HG03342 (cell line): ENCODE measurements at regions not wholly inside any gene's neighbourhood (a gene's known extent, or its start where the extent isn't known, plus 50 kb on each side); places are given as distances from the start of the nearest gene placed in this dataset.
"Not testable (repeated sequence)": the region's sequence is repeated elsewhere in the genome, so short reads cannot be mapped to it uniquely, and the experiment has no call there.

Experiments
- ATAC-seq: cut with Tn5 transposase; IDR thresholded peaks from one replicate; pipeline ENCODE4 v1.9.1; 2021; ENCODE audit warnings: mild to moderate bottlenecking, moderate library complexity; ENCODE audit not compliant: unreplicated experiment

DNA sequence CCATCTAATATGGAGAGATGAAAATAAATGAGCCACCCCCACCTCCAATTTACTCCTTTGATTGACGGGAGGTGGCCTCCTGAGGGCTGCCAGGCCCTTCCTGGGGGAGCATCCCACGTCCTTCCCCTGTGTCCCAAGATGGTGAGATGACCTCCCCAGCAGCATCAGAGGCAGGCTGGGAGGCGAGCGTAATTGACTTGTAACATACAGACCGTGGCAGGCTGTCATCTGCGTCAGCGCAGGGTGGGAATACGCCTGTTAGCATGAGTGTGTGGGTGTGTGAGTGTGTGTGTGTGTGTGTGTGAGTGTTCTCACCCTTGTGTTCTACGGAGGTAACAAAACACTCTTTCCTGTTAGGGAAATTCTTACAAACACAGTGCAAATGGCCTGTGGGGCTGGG, 156.9 kb upstream of the CIBAR2 start:
- no peak for ATAC-seq

DNA sequence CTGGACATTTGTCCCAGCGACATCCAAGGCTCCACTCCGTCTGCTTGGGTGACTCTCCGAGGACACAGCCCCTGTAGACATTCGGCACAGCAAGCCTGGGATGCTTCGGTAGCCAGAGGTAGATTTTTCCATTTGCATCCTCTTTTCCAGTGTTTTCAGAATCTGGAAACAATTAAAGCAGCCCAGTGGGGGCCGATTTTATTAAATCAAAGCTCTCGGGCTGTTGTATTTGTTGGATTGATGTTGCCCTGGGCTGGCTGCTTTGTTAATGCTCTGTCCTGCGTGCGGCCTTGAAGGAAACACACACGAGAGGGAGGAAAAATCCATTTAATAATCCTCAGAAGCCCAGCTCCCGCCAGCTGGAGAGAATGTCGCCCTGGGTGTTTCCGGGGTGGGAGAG, 158.1 kb upstream of the CIBAR2 start:
- ATAC-seq, result no peak

DNA sequence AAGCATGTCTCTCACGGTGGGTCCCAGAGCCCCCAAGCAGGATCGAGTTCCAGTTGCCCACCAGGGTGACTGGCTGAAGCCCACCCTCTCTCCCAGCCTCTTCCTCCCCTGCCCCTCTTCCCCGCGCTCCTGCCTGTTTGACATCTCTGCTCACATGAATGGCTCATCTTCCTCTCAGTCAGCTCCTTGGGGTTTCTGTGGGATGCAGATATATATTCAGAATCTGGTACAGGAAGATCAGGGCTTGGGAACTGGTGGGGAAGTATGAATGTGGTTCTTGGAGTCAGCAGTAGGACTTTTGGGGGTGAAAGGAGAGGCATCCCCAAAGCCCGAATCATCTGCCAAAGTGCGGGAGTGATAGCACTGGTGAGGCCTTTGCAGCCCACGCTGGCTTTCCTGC, 158.9 kb upstream of the CIBAR2 start:
- no peak for ATAC-seq

DNA sequence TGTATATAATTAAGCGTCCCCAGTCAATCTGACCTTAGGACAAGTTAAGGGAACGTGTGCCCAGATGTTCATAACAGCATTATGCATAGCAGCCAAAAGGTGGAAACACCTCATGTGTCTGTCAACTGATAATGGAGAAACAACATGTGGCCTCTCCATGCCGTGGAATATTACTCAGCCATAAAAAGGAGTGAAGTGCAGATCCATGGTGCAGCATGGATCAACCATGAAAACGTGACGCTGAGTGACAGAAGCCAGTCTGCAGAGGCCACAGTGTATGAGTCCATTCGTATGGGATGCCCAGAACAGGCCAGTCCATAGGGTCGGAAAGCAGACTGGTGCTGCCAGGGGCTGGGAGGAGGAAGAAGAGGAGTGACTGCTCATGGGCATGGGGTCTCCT, 161.0 kb upstream of the CIBAR2 start:
- no peak for ATAC-seq

GRCh38 chr16:85274501-85274900, 162.2 kb upstream of the CIBAR2 start:
- no peak for ATAC-seq

- no peak for ATAC-seq
Measured at GRCh38 chr16:85274924-85275323, 162.7 kb upstream of the CIBAR2 start.

DNA sequence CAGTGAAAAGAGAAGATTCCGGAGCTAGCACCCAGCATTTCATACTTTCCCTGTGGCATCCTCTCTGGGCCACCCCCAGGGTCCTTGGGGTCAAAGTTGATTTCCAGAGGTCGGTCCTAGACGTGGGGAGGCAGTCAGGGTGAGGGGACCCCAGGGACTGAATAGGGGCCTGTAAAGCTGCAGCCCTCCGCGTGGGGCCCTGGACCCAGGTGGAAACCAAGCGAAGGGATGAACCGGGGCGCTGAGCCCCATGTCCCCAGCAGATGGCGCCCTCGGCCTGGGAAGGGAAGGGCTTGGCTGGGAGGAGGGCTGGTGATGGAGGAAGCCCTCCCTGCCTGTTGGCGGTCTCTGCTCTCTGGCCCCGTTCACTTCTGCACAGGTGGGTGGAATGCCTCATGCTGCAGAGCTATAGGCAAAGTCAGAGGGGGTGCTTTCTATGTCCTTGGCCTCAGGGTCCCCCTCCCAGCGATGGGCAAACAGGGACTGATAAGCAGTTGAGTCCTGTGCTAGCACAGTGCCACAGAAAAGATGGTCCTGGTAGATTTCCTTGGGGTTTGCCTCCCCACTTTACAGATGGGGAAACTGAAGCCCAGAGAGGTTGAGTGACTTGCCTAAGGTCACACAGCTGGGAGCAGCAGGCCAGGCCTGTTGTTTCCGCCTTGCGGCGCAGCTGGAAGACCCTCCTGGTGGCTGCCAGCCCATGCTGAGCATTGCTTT, 163.4 kb upstream of the CIBAR2 start:
- no peak for ATAC-seq

GRCh38 chr16:85276258-85276657, 164.0 kb upstream of the CIBAR2 start:
- ATAC-seq, result no peak

- ATAC-seq, result no peak
Measured at GRCh38 chr16:85276721-85277120, 164.4 kb upstream of the CIBAR2 start.

DNA sequence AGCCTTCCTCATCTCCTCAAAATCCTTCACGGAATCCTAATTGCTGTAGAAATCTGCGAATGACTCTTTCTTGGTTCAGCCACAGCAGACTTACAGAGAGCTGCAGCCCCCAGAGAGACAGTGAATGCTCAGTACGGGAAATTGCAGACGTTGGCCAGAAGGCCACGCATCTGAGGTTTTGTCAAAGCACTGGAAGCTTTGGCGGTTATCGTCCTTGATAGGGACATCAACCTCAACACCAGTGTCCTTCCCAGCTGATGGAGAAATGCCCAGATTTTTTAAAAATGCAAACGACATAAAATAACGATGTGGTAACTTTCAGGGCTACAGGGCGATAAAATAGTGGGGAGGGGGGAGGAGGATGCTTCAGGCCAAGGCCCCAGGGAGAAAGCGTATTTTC, 166.6 kb upstream of the CIBAR2 start:
- ATAC-seq, result no peak

- ATAC-seq, result no peak
Measured at GRCh38 chr16:85279402-85279801, 167.1 kb upstream of the CIBAR2 start.

DNA sequence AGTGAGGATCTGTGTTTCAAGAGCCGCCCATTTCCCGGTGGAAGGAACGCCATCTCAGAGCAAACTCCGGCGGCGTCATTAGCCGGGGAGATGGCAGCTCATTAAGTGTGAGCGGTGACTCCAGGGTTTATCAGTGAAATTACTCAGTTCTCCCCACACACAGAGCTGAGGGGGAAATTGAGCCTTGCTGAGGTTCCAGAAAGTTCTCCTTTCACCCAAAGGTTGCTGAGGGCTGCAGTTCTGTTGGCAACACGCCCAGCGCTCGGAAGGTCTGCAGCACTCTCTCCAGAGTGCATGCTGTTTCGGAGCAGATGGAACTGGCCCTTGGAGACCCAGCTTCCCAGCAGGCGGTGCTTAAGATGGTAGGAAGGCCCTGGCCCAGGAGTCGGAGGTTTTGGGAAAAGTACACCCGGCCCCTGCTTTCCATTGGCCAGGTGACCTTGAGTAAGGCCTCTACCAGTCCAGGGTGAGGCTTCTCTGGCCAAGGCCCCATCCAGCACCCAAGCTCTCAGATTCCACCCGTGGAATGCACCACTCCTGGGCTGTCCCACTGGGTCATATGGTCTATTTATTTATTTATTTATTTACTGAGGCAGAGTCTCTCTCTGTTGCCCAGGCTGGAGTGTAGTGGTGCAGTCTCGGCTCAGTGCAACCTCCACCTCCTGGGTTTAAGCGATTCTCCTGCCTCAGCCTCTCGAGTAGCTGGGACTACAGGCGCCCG, 167.7 kb upstream of the CIBAR2 start:
- ATAC-seq, result no peak

DNA sequence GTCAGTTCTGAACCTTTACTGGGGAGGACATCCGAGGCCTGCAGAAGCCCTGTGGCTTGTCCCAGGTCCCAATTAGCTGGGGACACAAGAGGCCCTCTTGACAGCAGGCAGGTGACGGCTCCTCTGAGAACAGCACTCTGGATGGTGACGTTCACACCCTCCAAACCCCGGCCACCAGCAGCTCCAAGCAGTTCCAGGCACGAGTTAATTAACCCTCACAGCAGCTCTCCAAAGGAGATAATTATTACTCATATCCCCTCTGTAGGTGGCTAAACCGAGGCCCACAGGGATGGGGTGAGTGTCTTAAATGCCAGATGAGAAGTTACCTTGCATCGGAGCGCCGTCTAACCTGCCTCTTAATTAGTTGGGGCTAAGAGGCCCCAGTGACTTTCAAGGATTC, 168.9 kb upstream of the CIBAR2 start:
- ATAC-seq, result no peak

DNA sequence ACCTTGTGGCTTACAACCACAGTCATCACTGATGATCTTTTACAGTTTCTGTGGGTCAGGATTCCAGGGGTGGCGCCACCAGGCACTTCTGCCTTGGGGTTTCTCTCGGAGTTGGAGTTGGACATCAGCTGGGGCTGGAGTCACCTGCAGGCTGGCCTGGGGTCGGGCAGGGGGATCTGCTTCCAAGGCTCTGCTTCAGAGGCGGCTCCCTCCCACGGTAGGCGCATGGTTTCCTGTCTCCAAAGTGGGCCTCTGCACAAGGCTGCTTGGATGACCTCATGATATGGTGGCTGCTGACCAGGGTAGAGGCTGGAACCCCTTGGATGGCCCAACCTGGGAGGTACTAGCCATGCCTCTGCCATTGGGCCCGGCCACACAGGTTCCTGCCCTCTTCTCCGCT, 170.6 kb upstream of the CIBAR2 start:
- no peak for ATAC-seq

DNA sequence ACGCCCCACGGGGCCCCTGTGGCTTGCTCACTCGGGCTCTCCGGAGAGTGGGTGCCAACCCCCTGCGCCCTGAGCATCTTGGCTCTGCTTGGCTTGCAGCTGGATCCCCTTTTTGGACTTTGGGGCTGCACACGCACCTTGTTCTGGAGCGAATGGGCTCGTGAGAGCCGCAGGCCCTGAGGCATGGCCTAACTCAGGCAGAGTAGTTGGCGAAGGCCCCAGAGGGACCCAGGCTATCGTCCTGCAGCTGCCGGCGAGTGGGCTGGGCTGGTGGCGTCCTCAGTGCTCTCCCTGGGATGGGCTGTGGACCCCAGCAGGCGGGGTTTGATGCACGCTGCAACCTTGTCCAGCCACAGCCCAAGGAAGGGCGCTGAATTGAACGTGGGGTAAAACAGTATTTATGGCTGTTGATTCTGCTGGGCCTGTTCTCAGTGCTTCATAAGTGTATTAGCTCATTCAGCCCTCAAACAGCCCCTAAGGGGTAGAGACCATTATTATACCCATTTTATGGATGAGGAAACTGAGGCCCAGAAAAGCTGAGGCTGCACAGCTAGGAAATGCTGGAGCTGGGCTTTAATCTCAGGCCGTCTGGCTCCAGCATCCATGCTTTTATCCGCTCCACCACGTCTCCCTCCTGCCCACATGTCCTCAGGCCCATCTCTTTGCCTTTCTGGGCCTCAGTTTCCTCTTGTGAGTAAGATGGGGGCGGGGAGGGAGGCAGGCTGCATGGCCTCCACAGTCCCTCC, 171.2 kb upstream of the CIBAR2 start:
- ATAC-seq, result no peak

GRCh38 chr16:85284141-85284817, 172.0 kb upstream of the CIBAR2 start:
- no peak for ATAC-seq

DNA sequence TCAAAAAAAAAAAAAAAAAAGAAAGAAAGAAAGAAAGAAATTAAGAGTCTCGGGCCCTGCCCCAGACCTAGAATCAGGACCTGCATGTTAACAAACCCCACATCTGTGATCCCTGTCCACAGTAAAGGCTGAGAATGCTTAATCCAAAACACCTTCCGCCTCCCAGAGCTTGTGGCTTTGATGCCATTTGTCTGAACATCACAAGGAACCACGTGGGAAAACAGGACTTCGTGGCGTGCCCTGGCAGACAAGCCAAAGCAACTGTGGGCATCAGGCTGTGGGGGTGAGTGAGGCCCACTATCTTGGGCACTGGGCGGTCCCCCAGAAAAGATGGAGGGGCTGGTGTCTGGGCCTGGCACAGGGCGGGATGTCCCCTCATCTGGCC, 173.4 kb upstream of the CIBAR2 start:
- no peak for ATAC-seq

DNA sequence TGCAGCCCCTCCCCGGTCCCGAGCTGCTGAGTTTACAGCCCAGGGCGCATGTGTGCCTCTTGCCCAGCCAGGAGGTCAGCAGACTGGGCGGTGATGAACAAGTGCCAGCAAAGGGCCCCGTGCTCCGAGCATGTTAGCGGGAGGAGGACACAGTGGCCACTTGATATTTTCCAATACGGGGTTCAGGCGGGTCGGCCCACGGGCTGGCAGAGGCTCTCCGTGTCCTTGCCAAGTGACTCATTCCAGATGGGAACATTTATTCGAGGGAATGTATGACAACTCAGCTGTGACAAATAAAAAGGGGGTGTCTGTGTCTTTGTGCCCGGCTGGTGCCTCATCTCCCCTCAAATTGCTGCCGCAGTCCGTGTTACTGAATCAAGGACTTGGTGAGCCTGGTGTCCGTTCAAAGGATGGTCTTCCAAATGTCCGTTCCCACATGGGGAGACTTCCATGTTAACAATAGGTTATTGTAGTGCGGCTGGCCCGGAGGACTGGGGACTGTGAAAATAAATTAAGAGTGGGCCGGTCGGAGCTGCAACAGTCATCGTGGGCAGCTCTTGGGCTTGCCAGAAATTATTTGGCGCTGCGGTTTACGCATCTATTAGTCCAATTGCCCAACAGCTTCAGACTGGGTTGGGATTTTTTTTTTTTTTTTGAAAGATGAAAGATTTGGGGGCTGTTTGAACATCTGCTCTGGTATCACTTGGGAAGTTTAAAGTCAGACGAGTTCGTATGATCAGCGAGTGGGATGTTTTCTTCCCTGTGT, 174.0 kb upstream of the CIBAR2 start:
- ATAC-seq, result no peak

- no peak for ATAC-seq
Measured at GRCh38 chr16:85286951-85287814, 174.9 kb upstream of the CIBAR2 start.

- not testable (repeated sequence) for ATAC-seq
Measured at GRCh38 chr16:85287815-85288109, 175.5 kb upstream of the CIBAR2 start.
